Activated CD4-positive, alpha-beta T cell treated with anti-CD3 and anti-CD28 coated beads for 36 hours (primary cell): ENCODE measurements at regions not wholly inside any gene's neighbourhood (a gene's known extent, or its start where the extent isn't known, plus 50 kb on each side); places are given as distances from the start of the nearest gene placed in this dataset.

Experiments used
- ATAC-seq: fragments of 200-7000 bp; cut with Tn5 transposase; one replicate; pipeline ENCODE4 v1.10.0; 2021; ENCODE audit warnings: mild to moderate bottlenecking, moderate library complexity
- CTCF ChIA-PET: fragments of 350-600 bp; sonication (Branson Sonifier 250); formaldehyde crosslinking; loops from one replicate; lab custom pipeline; 2021; ENCODE audit warnings: antibody characterized with exemption; lab: Charles Lee
- POLR2A ChIA-PET: fragments of 350-600 bp; sonication (Branson Sonifier 250); formaldehyde crosslinking; loops from one replicate; lab custom pipeline; 2021; ENCODE audit warnings: antibody characterized with exemption, inconsistent platforms; lab: Charles Lee
- DNase-seq: peaks from one replicate; pipeline ENCODE4 v3.0.0-alpha.2; 2020
- H3K27ac Mint-ChIP-seq: one replicate; pipeline ENCODE4 v1.8.0; 2021; ENCODE audit warnings: mixed read lengths
- H3K27me3 Mint-ChIP-seq: one replicate; pipeline ENCODE4 v1.8.0; 2021; ENCODE audit warnings: mixed read lengths
- H3K36me3 Mint-ChIP-seq: one replicate; pipeline ENCODE4 v1.8.0; 2021; ENCODE audit warnings: low read depth, mixed read lengths
- H3K4me1 Mint-ChIP-seq: one replicate; pipeline ENCODE4 v1.8.0; 2021; ENCODE audit warnings: mixed read lengths
- H3K4me3 Mint-ChIP-seq: one replicate; pipeline ENCODE4 v1.8.0; 2021; ENCODE audit warnings: mild to moderate bottlenecking, moderate library complexity, mixed read lengths
- H3K9me3 Mint-ChIP-seq: one replicate; pipeline ENCODE4 v1.8.0; 2021; ENCODE audit warnings: low read depth, mixed read lengths
- intact Hi-C, 2 experiments: fragments of 100-400 bp; cut with DNase I in 1 of 2; cut with micrococcal nuclease in 1 of 2; formaldehyde crosslinking; loops; one replicate each; pipeline versions ENCODE4 v1.14.2 to v1.15.1; 2022 to 2024; cut with DNase I, micrococcal nuclease

DNA sequence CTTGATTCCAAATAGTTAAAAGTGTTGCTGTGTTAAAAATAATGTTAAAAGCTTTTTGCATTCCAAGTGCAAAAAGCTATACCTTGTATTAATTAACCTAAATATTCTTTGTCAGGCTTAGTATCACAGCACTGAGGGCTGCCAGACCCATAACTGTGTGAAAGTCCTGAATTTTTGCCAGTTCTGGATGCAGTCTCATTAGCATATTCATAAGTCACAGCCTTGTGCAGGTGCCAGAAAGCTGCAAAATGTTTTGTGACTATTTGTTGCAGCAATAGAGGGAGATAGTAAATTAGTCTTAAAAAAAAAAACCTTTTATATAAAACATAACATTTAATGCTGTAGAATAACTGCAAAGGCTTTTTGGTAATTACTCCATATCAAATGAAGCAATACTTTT, 56.6 kb downstream of the SLITRK1 start:
- H3K4me1 Mint-ChIP-seq, result no peaks in the 10 kb centered on the region
- no peaks in the 10 kb centered on the region for H3K9me3 Mint-ChIP-seq
- H3K27ac Mint-ChIP-seq, result no peak overlapping the region
- intact Hi-C loops, result no loop called here
- no peak for ATAC-seq
- ChIA-PET POLR2A (no interaction called here), CTCF (no interaction called here)
- no peak overlapping the region for H3K4me3 Mint-ChIP-seq
- H3K36me3 Mint-ChIP-seq, result no peaks in the 10 kb centered on the region
- DNase-seq, result no peak
- H3K27me3 Mint-ChIP-seq, result no peaks in the 10 kb centered on the region

- H3K36me3 Mint-ChIP-seq, result no peaks in the 10 kb centered on the region
- intact Hi-C loops, result no loop called here
- H3K27me3 Mint-ChIP-seq, result no peaks in the 10 kb centered on the region
- CTCF ChIA-PET, result no interaction called here
- no peak overlapping the region for H3K27ac Mint-ChIP-seq
- DNase-seq, result no peak
- POLR2A ChIA-PET, result no interaction called here
- no peak for ATAC-seq
- H3K4me1 Mint-ChIP-seq, result no peaks in the 10 kb centered on the region
- H3K9me3 Mint-ChIP-seq, result no peaks in the 10 kb centered on the region
- no peak overlapping the region for H3K4me3 Mint-ChIP-seq
Observed at GRCh38 chr13:83824560-83824959, 57.7 kb downstream of the SLITRK1 start.

GRCh38 chr13:83824120-83824519, 58.2 kb downstream of the SLITRK1 start:
- Mint-ChIP-seq H3K36me3 (no peaks in the 10 kb centered on the region), H3K4me3 (no peak overlapping the region), H3K4me1 (no peaks in the 10 kb centered on the region), H3K27me3 (no peaks in the 10 kb centered on the region), H3K27ac (no peak overlapping the region), H3K9me3 (no peaks in the 10 kb centered on the region)
- DNase-seq (no peak), ATAC-seq (no peak)
- ChIA-PET POLR2A (no interaction called here), CTCF (no interaction called here)
- intact Hi-C loops, result no loop called here

- intact Hi-C loops, result no loop called here
- ChIA-PET CTCF (no interaction called here), POLR2A (no interaction called here)
- DNase-seq (no peak), ATAC-seq (no peak)
- H3K27ac Mint-ChIP-seq, result no peak overlapping the region
- no peaks in the 10 kb centered on the region for H3K27me3 Mint-ChIP-seq
- H3K4me3 Mint-ChIP-seq, result no peak overlapping the region
- no peaks in the 10 kb centered on the region for H3K9me3 Mint-ChIP-seq
- H3K4me1 Mint-ChIP-seq, result no peaks in the 10 kb centered on the region
- no peaks in the 10 kb centered on the region for H3K36me3 Mint-ChIP-seq
Observed at GRCh38 chr13:83819611-83820010, 62.7 kb downstream of the SLITRK1 start.

DNA sequence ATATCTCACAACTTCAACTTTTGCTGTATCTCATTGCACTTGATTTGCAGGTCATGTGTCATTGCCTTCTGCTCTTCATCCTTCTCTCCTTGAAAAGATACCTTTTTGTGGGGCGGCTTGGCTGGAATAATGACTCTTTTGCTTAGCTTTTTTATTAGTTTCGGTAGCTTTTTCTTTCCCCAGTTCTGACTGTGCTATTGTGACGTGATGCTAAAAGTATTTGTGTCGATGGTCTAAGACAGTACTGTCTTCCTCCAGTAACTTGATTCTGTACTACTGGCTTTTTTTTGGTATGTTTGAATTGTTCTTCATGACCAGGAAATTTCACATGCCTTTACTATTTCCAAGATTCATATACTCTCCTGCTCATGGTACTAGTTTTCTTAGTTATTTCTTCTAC, 63.1 kb downstream of the SLITRK1 start:
- Mint-ChIP-seq H3K9me3 (no peaks in the 10 kb centered on the region), H3K27me3 (no peaks in the 10 kb centered on the region), H3K27ac (no peak overlapping the region), H3K4me1 (no peaks in the 10 kb centered on the region), H3K36me3 (no peaks in the 10 kb centered on the region), H3K4me3 (no peak overlapping the region)
- DNase-seq, result no peak
- POLR2A ChIA-PET, result no interaction called here
- no peak for ATAC-seq
- CTCF ChIA-PET, result no interaction called here
- intact Hi-C loops, result no loop called here

DNA sequence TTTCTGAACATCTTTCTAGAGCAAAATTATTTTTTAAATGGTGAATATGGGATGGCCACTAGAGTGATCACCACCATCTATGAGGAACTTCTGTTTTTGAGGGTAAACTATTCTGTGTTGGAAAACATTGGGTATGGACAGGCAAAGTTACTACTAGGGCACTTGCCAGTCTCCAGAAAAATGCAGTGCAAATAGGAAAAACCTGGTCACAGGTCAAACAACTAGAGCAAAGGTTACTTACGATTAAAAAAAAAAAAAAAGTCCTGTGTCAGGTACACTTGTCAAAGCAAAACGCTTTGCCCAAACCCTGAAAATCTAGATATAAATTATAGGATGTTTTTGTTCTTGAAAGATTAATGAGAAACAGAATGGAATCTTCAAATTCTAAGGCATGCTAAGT, 66.2 kb downstream of the SLITRK1 start:
- Mint-ChIP-seq H3K36me3 (no peaks in the 10 kb centered on the region), H3K27ac (no peak overlapping the region), H3K27me3 (no peaks in the 10 kb centered on the region), H3K4me1 (no peaks in the 10 kb centered on the region), H3K9me3 (no peaks in the 10 kb centered on the region), H3K4me3 (no peak overlapping the region)
- ChIA-PET POLR2A (no interaction called here), CTCF (no interaction called here)
- intact Hi-C loops, result no loop called here
- DNase-seq (no peak), ATAC-seq (no peak)

DNA sequence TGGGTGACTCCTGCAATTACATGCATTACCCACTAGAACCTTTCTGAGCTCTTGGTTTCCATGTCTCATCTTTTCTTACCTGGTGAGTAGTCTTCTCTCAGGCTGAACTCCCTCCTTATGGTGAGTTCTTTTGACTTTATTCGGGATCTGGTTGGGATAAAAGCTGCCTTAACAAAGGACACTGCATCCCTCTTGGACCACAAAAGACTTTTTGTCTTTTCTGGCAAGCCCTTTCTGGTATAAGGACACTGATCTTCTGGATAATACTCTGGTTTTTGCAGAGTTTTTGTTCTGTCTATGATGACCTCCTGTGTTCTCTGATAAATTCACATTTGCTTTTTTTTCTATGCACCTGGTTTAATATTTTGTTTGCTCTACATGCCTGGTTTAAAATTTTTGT, 66.7 kb downstream of the SLITRK1 start:
- POLR2A ChIA-PET, result interaction anchor here (0.7 kb wide), 1 partner anchor 55 kb away, joined by 14 read pairs; no protein-coding TSS in a partner anchor
- intact Hi-C loops, result no loop called here
- Mint-ChIP-seq H3K27me3 (no peaks in the 10 kb centered on the region), H3K36me3 (no peaks in the 10 kb centered on the region), H3K27ac (no peak overlapping the region), H3K4me3 (no peak overlapping the region), H3K4me1 (no peaks in the 10 kb centered on the region), H3K9me3 (no peaks in the 10 kb centered on the region)
- CTCF ChIA-PET, result no interaction called here
- DNase-seq (no peak), ATAC-seq (no peak)

DNA sequence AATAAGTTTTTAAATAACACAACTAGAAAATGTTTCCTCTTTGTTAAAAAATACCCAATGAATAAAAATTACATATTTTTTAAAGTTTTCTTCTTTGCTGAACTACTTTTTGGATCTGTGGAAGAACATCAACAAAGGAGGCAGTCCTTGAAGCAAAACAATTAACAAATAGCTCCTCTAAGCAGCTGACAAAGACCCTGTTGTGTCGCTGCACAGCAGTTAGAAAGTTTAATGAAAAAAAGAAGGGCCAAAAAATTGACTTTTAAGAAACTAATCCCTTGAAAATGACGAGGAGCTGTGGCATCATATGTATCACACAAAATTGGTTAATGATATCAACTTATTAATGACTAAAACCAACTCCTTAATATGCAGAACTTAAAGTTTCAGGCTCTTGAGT, 72.1 kb downstream of the SLITRK1 start:
- H3K36me3 Mint-ChIP-seq, result no peaks in the 10 kb centered on the region
- H3K4me3 Mint-ChIP-seq, result no peak overlapping the region
- no peaks in the 10 kb centered on the region for H3K4me1 Mint-ChIP-seq
- ChIA-PET CTCF (no interaction called here), POLR2A (no interaction called here)
- H3K27me3 Mint-ChIP-seq, result no peaks in the 10 kb centered on the region
- no peak for DNase-seq
- intact Hi-C loops, result no loop called here
- no peak overlapping the region for H3K27ac Mint-ChIP-seq
- no peak for ATAC-seq
- no peaks in the 10 kb centered on the region for H3K9me3 Mint-ChIP-seq

- intact Hi-C loops, result no loop called here
- Mint-ChIP-seq H3K9me3 (peaks cover 3% of the 10 kb centered on the region), H3K27me3 (no peaks in the 10 kb centered on the region), H3K4me1 (no peaks in the 10 kb centered on the region), H3K36me3 (no peaks in the 10 kb centered on the region), H3K27ac (no peak overlapping the region), H3K4me3 (no peak overlapping the region)
- CTCF ChIA-PET, result no interaction called here
- POLR2A ChIA-PET, result no interaction called here
- ATAC-seq (no peak), DNase-seq (no peak)
Observed at GRCh38 chr13:83804356-83804962, 77.8 kb downstream of the SLITRK1 start.

DNA sequence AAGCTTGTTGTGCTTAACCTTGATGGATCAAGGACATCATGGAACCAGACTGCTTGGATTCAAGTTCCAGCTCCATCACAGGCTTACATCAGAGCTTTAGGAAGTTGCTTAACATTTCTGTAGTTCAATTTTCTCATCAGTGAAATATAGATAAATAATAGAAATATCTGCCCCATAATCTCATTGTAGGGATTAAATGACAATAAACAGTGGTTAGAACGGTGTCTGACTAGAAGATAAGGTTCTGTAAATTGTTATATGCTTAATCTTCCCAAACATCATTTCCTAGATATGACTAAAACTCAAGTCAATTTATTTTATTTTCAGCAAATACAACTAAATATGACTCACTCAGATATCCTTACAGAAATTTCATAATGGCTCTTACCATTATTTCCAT, 83.5 kb downstream of the SLITRK1 start:
- Mint-ChIP-seq H3K4me3 (no peak overlapping the region), H3K27ac (no peak overlapping the region)

DNA sequence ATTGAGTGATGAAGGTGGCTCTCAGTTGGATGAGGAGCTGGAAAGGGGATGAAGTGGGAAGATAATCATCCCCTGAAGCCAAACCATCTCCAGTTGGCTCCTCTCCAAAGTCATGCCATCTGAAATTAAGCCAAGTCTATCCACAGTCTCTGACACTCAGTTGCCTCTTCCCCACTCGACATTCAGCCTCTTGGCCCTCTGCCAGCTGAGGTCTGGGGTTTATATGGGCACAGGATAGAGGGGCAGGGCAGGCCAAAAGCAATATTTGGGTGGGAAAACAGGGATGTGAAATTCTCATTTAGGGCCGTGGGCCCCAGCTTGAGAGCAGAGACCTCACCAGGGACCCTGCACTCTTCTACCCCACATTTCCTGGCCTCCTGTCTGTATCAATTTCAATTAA, 85.9 kb downstream of the SLITRK1 start:
- Mint-ChIP-seq H3K36me3 (no peaks in the 10 kb centered on the region), H3K27me3 (no peaks in the 10 kb centered on the region), H3K27ac (no peak overlapping the region), H3K4me1 (no peaks in the 10 kb centered on the region), H3K9me3 (no peaks in the 10 kb centered on the region), H3K4me3 (no peak overlapping the region)
- POLR2A ChIA-PET, result no interaction called here
- intact Hi-C loops, result no loop called here
- DNase-seq (no peak), ATAC-seq (no peak)
- CTCF ChIA-PET, result no interaction called here

More for the DNA sequence above, 83.5 kb downstream of the SLITRK1 start:
- DNase-seq (no peak), ATAC-seq (no peak)
- Mint-ChIP-seq H3K4me1 (no peaks in the 10 kb centered on the region), H3K9me3 (no peaks in the 10 kb centered on the region), H3K36me3 (no peaks in the 10 kb centered on the region), H3K27me3 (no peaks in the 10 kb centered on the region)
- ChIA-PET CTCF (no interaction called here), POLR2A (no interaction called here)
- intact Hi-C loops, result no loop called here

DNA sequence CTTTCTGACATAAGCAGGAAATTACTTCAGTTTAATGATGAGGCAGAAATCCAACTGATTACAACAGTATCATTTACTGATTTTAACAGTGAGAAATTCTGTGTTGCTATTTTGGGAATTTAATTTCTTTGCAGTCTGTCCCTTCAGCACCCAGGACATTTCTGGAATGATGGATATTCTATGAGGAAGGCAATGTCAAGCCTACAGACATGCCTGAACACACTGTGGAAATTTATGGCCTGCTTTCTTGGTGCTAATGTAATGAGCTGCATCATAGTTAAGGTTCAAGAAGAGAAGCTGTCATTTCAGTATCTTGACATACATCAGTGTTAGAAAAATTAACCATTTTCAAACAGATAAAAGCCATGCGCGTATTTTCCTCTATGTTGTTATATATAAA, 87.7 kb downstream of the SLITRK1 start:
- no peak overlapping the region for H3K4me3 Mint-ChIP-seq
- POLR2A ChIA-PET, result no interaction called here
- CTCF ChIA-PET, result no interaction called here

DNA sequence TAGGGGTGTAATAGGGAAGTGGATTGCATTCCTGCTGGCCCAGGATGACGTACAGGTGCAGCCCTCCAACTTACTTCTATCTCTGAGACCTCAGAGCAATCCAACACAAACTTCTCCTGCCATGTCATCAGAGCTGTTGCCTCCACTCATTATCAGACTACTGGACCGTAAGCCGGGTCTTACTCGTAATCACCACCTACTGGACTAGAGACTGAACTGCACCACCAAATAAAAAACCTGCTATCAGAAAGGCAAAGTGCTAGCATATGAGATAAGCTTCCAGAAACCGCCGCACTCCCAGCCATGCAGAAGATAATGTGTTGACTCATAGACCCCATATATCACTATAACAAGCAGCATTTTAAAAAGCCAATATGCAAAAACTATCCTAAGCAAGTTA, 102.0 kb downstream of the SLITRK1 start:
- H3K9me3 Mint-ChIP-seq, result peaks cover 4% of the 10 kb centered on the region
- H3K4me1 Mint-ChIP-seq, result no peaks in the 10 kb centered on the region
- intact Hi-C loops, result no loop called here
- ChIA-PET POLR2A (no interaction called here), CTCF (no interaction called here)
- no peak for ATAC-seq
- H3K36me3 Mint-ChIP-seq, result no peaks in the 10 kb centered on the region
- H3K27ac Mint-ChIP-seq, result no peak overlapping the region
- no peak overlapping the region for H3K4me3 Mint-ChIP-seq
- no peaks in the 10 kb centered on the region for H3K27me3 Mint-ChIP-seq
- DNase-seq, result no peak

More for the DNA sequence above, 87.7 kb downstream of the SLITRK1 start:
- DNase-seq (no peak), ATAC-seq (no peak)
- no peaks in the 10 kb centered on the region for H3K27me3 Mint-ChIP-seq
- no peaks in the 10 kb centered on the region for H3K9me3 Mint-ChIP-seq
- H3K36me3 Mint-ChIP-seq, result no peaks in the 10 kb centered on the region
- H3K4me1 Mint-ChIP-seq, result no peaks in the 10 kb centered on the region
- intact Hi-C loops, result no loop called here
- no peak overlapping the region for H3K27ac Mint-ChIP-seq
